Peyer's patch (tissue), 4 donors: ENCODE measurements at regions not wholly inside any gene's neighbourhood (a gene's known extent, or its start where the extent isn't known, plus 50 kb on each side); places are given as distances from the start of the nearest gene placed in this dataset.

Experiments used
- CTCF ChIP-seq, 6 experiments: fragments of 450-650 bp in 4 of 6; fragments of 200-600 bp in 2 of 6; sonication (generic) in 1 of 6; IDR thresholded peaks; one replicate each; pipeline ENCODE4 v1.5.1; 2017 to 2019; ENCODE audit warnings: antibody characterized with exemption in 6 of 6, mild to moderate bottlenecking in 3 of 6, moderate library complexity in 1 of 6
- POLR2A ChIP-seq, 2 donors: fragments of 450-650 bp; IDR thresholded peaks; one replicate each; pipeline ENCODE4 v1.5.1; 2017; ENCODE audit warnings: antibody characterized with exemption in 2 of 2, mild to moderate bottlenecking in 2 of 2, moderate library complexity in 2 of 2

DNA sequence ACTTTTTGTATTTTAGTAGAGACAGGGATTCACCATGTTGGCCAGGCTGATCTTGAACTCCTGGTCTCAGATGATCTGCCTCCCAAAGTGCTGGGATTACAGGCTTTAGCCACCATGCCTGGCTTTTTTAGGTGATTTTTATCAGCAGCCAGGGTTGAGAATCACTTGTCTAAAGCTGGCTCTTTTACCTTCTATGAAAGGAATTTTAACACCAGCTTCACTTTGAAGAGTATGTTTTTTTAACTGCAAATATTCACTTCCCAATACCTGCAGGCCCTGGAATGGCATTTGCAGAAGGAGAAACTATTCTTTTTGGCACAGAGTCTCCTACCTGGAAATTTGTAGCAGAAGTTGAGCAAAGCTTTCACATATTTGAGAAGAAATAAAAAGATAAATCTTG, 63.6 kb upstream of the NAA20 start:
- no peak for TF ChIP-seq CTCF (IDR thresholded peaks at IDR 0.05)
- TF ChIP-seq POLR2A (IDR thresholded peaks at IDR 0.05) = no peak
